ENCODE measurements at regions not wholly inside any gene's neighbourhood (a gene's known extent, or its start where the extent isn't known, plus 50 kb on each side); places are given as distances from the start of the nearest gene placed in this dataset.

GRCh38 chr1:244165701-244166100, 114.6 kb downstream of the ZBTB18 start:
- H3K27ac Mint-ChIP-seq: no peak overlapping the region
- no peaks in the 10 kb centered on the region for H3K4me1 Mint-ChIP-seq
- no peak overlapping the region for H3K4me3 Mint-ChIP-seq
- no peaks in the 10 kb centered on the region for H3K9me3 Mint-ChIP-seq
- no peaks in the 10 kb centered on the region for H3K27me3 Mint-ChIP-seq
- no peaks in the 10 kb centered on the region for H3K36me3 Mint-ChIP-seq

- H3K4me3 Mint-ChIP-seq: no peak overlapping the region
- H3K27me3 Mint-ChIP-seq: no peaks in the 10 kb centered on the region
- no peaks in the 10 kb centered on the region for H3K4me1 Mint-ChIP-seq
- no peak overlapping the region for H3K27ac Mint-ChIP-seq
- H3K36me3 Mint-ChIP-seq: no peaks in the 10 kb centered on the region
- H3K9me3 Mint-ChIP-seq: no peaks in the 10 kb centered on the region
Measured at GRCh38 chr1:244171241-244171985, 120.3 kb downstream of the ZBTB18 start.

- no peak overlapping the region for H3K4me3 Mint-ChIP-seq
- no peaks in the 10 kb centered on the region for H3K4me1 Mint-ChIP-seq
- no peaks in the 10 kb centered on the region for H3K9me3 Mint-ChIP-seq
- no peaks in the 10 kb centered on the region for H3K27me3 Mint-ChIP-seq
- no peak overlapping the region for H3K27ac Mint-ChIP-seq
- H3K36me3 Mint-ChIP-seq: no peaks in the 10 kb centered on the region
Measured at GRCh38 chr1:244173240-244173639, 122.2 kb downstream of the ZBTB18 start.

GRCh38 chr1:244173769-244174168, 122.7 kb downstream of the ZBTB18 start:
- Mint-ChIP-seq H3K4me3 (no peak overlapping the region), H3K4me1 (no peaks in the 10 kb centered on the region), H3K27me3 (no peaks in the 10 kb centered on the region), H3K36me3 (no peaks in the 10 kb centered on the region), H3K27ac (no peak overlapping the region), H3K9me3 (no peaks in the 10 kb centered on the region)

GRCh38 chr1:244174922-244175521, 123.9 kb downstream of the ZBTB18 start:
- no peaks in the 10 kb centered on the region for H3K36me3 Mint-ChIP-seq
- no peaks in the 10 kb centered on the region for H3K9me3 Mint-ChIP-seq
- no peaks in the 10 kb centered on the region for H3K27me3 Mint-ChIP-seq
- no peak overlapping the region for H3K4me3 Mint-ChIP-seq
- no peaks in the 10 kb centered on the region for H3K4me1 Mint-ChIP-seq
- H3K27ac Mint-ChIP-seq: no peak overlapping the region

- Mint-ChIP-seq H3K4me1 (no peaks in the 10 kb centered on the region), H3K27ac (no peak overlapping the region), H3K4me3 (no peak overlapping the region), H3K9me3 (no peaks in the 10 kb centered on the region), H3K36me3 (no peaks in the 10 kb centered on the region), H3K27me3 (no peaks in the 10 kb centered on the region)
Measured at GRCh38 chr1:244176201-244176600, 125.1 kb downstream of the ZBTB18 start.

- no peaks in the 10 kb centered on the region for H3K4me1 Mint-ChIP-seq
Measured at GRCh38 chr1:244180256-244180655, 129.2 kb downstream of the ZBTB18 start.

GRCh38 chr1:244181867-244182266, 130.8 kb downstream of the ZBTB18 start:
- Mint-ChIP-seq H3K9me3 (no peaks in the 10 kb centered on the region), H3K4me3 (no peak overlapping the region), H3K27me3 (no peaks in the 10 kb centered on the region), H3K36me3 (no peaks in the 10 kb centered on the region), H3K27ac (no peak overlapping the region), H3K4me1 (no peaks in the 10 kb centered on the region)

More at GRCh38 chr1:244180256-244180655, 129.2 kb downstream of the ZBTB18 start:
- no peaks in the 10 kb centered on the region for H3K27me3 Mint-ChIP-seq
- no peak overlapping the region for H3K4me3 Mint-ChIP-seq
- H3K9me3 Mint-ChIP-seq: no peaks in the 10 kb centered on the region
- H3K27ac Mint-ChIP-seq: no peak overlapping the region
- H3K36me3 Mint-ChIP-seq: no peaks in the 10 kb centered on the region

GRCh38 chr1:244183037-244183436, 132.0 kb downstream of the ZBTB18 start:
- H3K36me3 Mint-ChIP-seq: no peaks in the 10 kb centered on the region
- H3K4me3 Mint-ChIP-seq: no peak overlapping the region
- H3K27me3 Mint-ChIP-seq: no peaks in the 10 kb centered on the region
- no peaks in the 10 kb centered on the region for H3K9me3 Mint-ChIP-seq
- H3K27ac Mint-ChIP-seq: no peak overlapping the region
- H3K4me1 Mint-ChIP-seq: no peaks in the 10 kb centered on the region

- Mint-ChIP-seq H3K9me3 (no peaks in the 10 kb centered on the region), H3K4me3 (no peak overlapping the region), H3K27me3 (no peaks in the 10 kb centered on the region), H3K36me3 (no peaks in the 10 kb centered on the region), H3K4me1 (no peaks in the 10 kb centered on the region), H3K27ac (no peak overlapping the region)
Measured at GRCh38 chr1:244186372-244186771, 135.3 kb downstream of the ZBTB18 start.

- Mint-ChIP-seq H3K9me3 (no peaks in the 10 kb centered on the region), H3K27me3 (no peaks in the 10 kb centered on the region), H3K36me3 (no peaks in the 10 kb centered on the region), H3K4me1 (no peaks in the 10 kb centered on the region), H3K4me3 (no peak overlapping the region), H3K27ac (no peak overlapping the region)
Measured at GRCh38 chr1:244187310-244187709, 136.2 kb downstream of the ZBTB18 start.

- Mint-ChIP-seq H3K27ac (no peak overlapping the region), H3K9me3 (no peaks in the 10 kb centered on the region), H3K4me1 (no peaks in the 10 kb centered on the region), H3K27me3 (no peaks in the 10 kb centered on the region), H3K4me3 (no peak overlapping the region), H3K36me3 (no peaks in the 10 kb centered on the region)
Measured at GRCh38 chr1:244191581-244191980, 140.5 kb downstream of the ZBTB18 start.

- no peaks in the 10 kb centered on the region for H3K36me3 Mint-ChIP-seq
- H3K4me1 Mint-ChIP-seq: no peaks in the 10 kb centered on the region
- H3K27ac Mint-ChIP-seq: no peak overlapping the region
- no peaks in the 10 kb centered on the region for H3K27me3 Mint-ChIP-seq
- H3K9me3 Mint-ChIP-seq: no peaks in the 10 kb centered on the region
- no peak overlapping the region for H3K4me3 Mint-ChIP-seq
Measured at GRCh38 chr1:244192325-244192724, 141.2 kb downstream of the ZBTB18 start.

GRCh38 chr1:244196571-244197285, 145.6 kb downstream of the ZBTB18 start:
- H3K27me3 Mint-ChIP-seq: no peaks in the 10 kb centered on the region
- no peaks in the 10 kb centered on the region for H3K36me3 Mint-ChIP-seq
- no peaks in the 10 kb centered on the region for H3K9me3 Mint-ChIP-seq
- H3K4me1 Mint-ChIP-seq: no peaks in the 10 kb centered on the region
- H3K4me3 Mint-ChIP-seq: no peak overlapping the region
- no peak overlapping the region for H3K27ac Mint-ChIP-seq

GRCh38 chr1:244197851-244198375, 146.8 kb downstream of the ZBTB18 start:
- no peak overlapping the region for H3K27ac Mint-ChIP-seq
- no peaks in the 10 kb centered on the region for H3K9me3 Mint-ChIP-seq
- H3K4me1 Mint-ChIP-seq: no peaks in the 10 kb centered on the region
- no peaks in the 10 kb centered on the region for H3K27me3 Mint-ChIP-seq
- H3K36me3 Mint-ChIP-seq: no peaks in the 10 kb centered on the region
- H3K4me3 Mint-ChIP-seq: no peak overlapping the region

- Mint-ChIP-seq H3K4me3 (no peak overlapping the region), H3K36me3 (no peaks in the 10 kb centered on the region), H3K4me1 (no peaks in the 10 kb centered on the region), H3K27ac (no peak overlapping the region), H3K9me3 (no peaks in the 10 kb centered on the region), H3K27me3 (no peaks in the 10 kb centered on the region)
Measured at GRCh38 chr1:244199902-244200301, 148.8 kb downstream of the ZBTB18 start.

Measured in activated naive CD4-positive, alpha-beta T cell treated with anti-CD3 and anti-CD28 coated beads, Interleukin-2, amount 50 U/mL, for 24 hours (primary cell).